NK-92 treated with Interleukin-12 subunit alpha and Interleukin-12 subunit beta, amount 100 ng/mL, for 24 hours (cell line): ENCODE measurements at regions not wholly inside any gene's neighbourhood (a gene's known extent, or its start where the extent isn't known, plus 50 kb on each side); places are given as distances from the start of the nearest gene placed in this dataset.
"Not testable (repeated sequence)": the region's sequence is repeated elsewhere in the genome, so short reads cannot be mapped to it uniquely, and the experiment has no call there.

ENCODE experiments used
- DNase-seq: peaks from one replicate; lab custom pipeline; 2025; lab: John Stamatoyannopoulos, UW

DNA sequence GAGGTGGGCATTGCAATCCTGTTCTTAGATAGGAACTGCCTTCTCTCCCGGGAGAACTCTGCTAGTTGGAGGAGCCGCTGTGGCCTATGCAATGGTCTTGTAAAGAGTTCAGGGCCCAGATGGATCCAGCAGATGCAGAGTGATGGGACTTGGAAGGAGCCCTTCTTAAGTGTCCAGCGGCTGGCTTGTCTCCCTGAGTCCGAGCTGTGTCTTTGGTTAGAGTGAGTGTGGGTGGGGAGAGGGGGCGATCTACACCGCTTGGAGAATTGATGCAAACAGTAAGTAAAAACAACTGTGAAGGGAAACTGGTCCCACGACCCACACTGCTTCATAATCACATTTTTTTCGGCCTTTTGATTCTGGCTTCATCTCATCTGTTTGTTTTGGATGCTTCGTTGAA, 89.8 kb upstream of the CYRIA start:
- no peak for DNase-seq

DNA sequence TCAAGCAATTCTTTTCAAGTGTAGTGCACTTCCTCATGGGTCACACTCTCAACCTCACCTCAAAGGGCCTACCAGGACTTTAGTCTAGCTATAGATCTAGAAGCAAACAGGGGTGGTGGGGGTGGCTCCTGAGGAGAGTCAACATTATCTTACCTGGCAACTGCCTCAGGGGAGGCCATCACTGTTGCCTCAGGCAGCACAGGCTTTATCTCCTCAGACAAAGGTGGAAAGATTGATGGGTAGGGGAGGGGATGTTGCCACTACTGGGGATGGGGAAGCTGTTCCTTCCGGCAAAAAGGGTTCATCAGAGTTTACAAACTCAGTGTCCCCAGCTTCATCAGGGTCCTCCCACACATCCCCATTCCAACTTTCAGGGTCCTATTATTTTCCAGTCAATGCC, 87.4 kb upstream of the CYRIA start:
- DNase-seq, result not testable (repeated sequence)

DNA sequence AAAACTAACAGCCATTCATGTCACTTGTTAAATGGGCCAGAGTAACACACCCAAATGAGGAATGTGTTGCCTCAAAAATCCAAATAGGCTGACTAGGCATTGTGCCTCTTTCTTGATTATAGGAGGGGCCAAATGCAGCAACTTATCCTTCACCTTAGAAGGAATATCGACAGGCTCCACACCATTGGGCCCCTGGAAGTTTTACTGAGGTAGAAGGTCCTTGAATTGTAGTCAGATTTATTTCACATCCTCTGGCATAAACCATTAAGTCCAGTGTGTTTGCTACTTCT, 85.2 kb upstream of the CYRIA start:
- not testable (repeated sequence) for DNase-seq

GRCh38 chr2:16750175-16750924, 84.7 kb upstream of the CYRIA start:
- no peak for DNase-seq

DNA sequence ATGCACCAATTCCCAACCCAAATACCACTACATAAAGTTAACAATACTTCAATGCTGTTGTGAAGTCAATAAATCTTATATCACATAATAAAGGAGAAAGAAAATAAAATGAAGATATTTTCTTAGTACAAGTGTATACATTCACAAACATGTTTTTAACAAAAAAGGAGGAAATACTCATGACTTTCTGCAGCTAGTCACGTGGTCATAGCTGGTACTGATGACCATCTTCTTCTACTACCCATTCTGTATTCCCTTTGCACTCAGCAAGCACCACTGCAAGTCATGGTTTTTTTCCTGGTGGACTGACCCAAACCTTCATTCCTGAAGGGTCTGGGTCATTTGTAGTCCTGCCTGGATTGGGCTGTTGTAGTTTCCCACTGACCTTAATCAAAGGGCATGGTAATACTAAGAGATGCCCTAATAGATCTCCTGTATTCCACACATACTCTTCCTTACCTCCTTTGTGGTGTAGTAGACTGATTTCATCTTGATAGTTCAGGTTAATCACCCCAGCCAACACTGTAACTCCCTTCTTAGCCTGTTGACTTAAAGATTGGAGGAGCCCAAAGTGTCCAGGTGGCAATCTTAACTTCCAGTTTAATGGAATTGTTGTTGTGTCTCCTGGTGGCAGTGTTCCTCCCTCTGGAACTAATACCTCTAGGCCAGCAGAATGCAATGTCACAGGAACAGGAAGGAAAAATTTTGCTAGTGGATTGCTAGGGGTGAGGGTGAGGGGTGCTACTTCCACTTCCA, 83.1 kb upstream of the CYRIA start:
- not testable (repeated sequence) for DNase-seq

DNA sequence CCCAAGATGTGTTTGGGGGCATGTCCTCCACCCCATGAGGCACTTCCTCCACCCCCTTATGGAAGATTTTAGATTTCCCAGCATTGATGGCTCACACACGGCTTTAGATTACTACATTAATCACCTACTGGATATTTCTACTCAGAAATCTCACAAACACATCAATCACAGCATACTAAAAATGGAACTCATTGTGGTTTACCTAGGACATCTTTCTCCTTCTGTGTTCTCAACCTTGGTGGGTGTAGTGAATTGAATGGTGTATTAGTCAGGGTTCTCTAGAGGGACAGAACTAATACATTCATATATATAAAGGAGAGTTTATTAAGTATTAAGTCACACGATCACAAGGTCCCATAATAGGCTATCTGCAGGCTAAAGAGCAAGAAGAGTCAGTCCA, 82.1 kb upstream of the CYRIA start:
- no peak for DNase-seq

- no peak for DNase-seq
Observed at GRCh38 chr2:16747257-16747656, 81.6 kb upstream of the CYRIA start.

DNA sequence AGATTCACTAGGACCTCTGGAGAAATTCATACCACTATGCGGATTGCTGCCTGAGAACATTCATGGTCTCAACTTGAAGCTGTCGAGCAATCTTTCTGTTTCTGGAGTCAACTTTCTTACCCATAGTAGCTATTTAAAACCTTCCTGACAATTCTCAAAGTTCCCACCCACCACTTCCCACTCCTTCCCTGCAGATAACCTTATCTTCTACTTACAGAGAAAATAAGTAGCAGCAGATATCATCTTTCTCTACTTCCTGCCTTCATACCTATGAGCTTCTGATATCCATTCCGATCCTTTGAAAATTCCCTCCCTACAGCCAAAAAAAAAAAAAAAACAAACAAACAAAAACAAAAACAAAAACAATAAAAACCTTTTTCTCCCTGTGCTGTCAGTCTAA, 81.2 kb upstream of the CYRIA start:
- no peak for DNase-seq

DNA sequence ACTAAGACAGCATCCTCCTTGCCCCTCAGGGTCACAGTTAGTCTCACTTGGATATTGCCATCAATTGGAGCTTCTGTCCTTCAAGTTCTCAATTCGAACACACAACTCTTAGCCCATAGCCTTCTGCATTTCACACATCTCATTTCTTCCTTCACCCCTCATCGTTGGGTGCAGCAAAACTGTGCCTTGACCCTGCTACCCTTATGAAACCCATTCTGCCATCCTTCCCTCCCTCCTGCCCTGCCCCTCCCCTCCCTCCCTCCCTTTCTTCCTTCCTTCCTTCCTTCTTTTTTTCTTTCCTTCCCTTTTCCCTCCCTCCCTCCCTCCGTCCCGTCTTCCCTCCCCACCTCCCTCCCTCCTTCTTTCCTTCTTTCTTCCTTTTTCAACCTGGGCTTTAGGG, 80.7 kb upstream of the CYRIA start:
- DNase-seq, result no peak

DNA sequence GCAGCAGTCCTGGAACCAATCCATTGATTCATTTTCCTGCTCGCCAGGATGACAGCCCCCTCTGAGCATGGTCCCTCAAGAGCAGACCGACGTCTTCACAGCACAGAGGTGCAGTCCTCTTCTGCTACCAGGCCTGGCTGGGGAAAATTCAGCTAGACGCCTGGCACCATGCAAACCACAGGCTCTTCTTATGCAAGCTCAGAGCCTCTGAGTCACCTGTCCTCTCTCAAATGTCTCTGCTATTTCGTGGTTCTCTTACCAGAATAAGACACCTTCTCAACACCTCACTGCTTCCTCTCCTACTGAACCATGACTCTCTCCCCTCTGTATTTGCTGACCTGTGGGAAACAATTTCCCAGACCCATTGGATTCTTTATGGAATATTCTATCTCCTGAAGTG, 79.8 kb upstream of the CYRIA start:
- DNase-seq, result peak; percentile 62

DNA sequence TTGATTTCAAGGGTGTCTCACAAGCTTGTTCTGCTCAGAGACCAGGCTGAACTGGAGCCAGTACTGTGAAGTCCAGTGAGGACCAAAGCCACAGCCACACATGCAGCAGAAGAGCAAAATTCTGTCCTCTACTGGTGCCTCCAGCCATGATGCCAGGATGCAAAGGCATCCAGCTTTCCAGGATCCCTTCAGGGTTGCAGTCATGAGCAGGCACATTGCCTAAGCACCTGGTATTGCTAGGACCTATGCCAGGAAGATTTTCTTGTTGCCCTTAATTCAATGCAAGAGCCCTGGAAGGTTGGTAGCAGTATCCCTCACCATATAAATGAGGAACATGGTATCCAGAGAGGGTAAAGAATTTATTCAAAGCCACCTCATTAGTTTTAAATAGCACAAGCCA, 78.9 kb upstream of the CYRIA start:
- DNase-seq, result no peak

DNA sequence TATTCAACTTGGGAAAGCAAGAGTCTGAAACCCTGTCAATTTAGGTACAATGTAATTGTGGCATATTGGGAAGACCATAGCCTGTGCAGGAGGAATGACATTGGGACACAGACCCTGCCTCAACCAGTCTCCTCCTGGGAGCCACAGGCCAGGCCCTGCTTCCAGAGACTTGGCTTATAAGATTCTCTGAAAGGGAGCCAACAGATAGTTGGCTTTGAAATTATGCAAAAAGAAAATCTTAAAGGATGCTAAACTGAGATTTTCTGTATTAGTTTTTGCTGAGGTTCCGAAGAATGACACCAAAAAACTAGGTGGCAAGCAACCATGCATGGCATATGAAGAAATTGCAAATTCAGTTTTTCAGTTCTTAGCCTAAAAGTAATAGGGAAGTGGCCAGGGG, 76.4 kb upstream of the CYRIA start:
- DNase-seq, result no peak

DNA sequence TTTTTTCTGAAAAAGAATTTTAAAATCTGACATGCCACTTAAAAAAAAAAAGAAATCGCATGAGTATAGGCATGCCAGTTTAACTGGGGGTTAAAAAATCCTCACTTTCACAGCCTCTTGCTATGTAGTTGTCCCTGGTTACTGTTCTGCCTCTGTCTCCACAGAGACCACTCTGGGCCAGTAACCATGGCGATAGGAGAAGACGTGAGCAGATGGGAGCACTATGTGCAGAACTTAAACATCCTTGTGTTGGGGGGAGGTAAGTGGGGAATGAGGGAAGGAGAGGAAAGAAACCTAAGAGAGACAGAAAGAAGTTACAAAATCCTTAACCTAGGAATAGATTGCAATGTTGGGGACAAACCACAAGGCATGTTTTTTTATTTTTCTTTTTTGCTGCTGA, 75.9 kb upstream of the CYRIA start:
- DNase-seq, result no peak

GRCh38 chr2:16739778-16740581, 74.3 kb upstream of the CYRIA start:
- DNase-seq, result no peak

DNA sequence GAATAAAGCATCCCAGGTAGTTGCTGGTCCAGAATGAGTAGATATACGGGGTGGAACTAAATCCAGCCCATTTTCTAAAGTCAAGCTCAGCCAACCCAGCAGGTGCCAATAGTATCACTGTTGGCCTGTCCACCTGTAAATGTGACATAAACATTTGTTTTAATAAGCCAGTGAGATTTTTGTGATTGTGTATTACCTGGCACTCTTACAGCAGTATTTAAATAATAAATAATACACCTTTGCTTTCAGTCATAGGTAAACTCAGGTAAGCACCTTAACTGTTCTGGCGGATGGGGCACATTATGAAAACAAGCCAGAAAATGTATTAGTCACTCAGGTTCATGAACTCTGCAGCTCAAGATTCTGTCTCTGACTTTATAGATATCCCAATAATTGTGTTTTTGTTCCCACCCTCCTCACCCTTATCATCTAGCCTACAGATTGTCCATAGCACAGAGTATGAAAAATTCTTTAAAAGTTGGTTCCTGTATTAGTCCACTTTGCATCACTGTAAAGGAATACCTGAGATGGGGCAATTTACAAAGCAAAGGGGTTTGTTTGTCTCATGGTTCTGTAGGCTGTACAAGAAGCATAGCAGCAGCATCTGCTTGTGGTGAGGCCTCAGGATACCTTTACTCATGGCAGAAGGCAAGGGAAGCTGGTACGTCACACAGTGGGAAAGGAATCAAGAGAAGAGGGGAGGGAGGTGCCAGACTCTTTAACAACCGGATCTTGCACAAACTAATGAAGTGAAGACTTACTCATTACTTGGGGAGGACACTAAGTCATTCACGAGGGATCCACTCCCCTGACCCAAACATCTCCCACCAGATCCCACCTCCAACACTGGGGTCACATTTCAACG, 73.0 kb upstream of the CYRIA start:
- DNase-seq, result no peak

- no peak for DNase-seq
Observed at GRCh38 chr2:16737812-16738211, 72.2 kb upstream of the CYRIA start.

DNA sequence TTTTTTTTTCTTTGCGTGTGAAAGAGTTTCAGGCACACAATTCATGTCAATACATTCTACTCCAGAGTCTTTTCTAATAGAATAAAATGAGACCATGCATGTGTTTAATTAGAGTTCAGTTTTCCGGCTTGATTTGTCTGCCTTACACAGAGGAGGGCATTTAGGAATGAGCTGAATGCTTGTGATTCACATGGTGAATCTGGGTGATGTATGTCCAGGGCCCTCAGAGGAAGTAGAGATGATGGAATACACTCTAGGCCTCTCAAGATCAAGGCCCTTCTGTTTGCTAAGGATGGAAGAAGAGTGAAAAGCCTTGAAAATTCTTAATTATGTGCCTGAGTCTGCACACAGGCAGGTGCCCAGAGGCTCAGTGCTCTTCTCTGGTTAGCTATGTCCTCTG, 71.0 kb upstream of the CYRIA start:
- no peak for DNase-seq

GRCh38 chr2:16729335-16729734, 63.7 kb upstream of the CYRIA start:
- no peak for DNase-seq

GRCh38 chr2:16728351-16729136, 62.9 kb upstream of the CYRIA start:
- DNase-seq, result no peak

- DNase-seq, result not testable (repeated sequence)
Observed at GRCh38 chr2:16727849-16728248, 62.2 kb upstream of the CYRIA start.

GRCh38 chr2:16727256-16727655, 61.6 kb upstream of the CYRIA start:
- no peak for DNase-seq
